TTC549 (cell line): ENCODE measurements at regions not wholly inside any gene's neighbourhood (a gene's known extent, or its start where the extent isn't known, plus 50 kb on each side); places are given as distances from the start of the nearest gene placed in this dataset.

Experiments used
- FAIRE-seq: peaks from 2 replicates; lab custom pipeline; 2012; peaks lifted over from hg19 to GRCh38; lab: Jason Lieb, UNC

- FAIRE-seq: no peak
Measured at GRCh38 chr13:61810065-61810464, 394.4 kb upstream of the PCDH20 start.

- no peak for FAIRE-seq
Measured at GRCh38 chr13:61797397-61797796, 381.7 kb upstream of the PCDH20 start.

- no peak for FAIRE-seq
Measured at GRCh38 chr13:61795580-61795979, 379.9 kb upstream of the PCDH20 start.

- no peak for FAIRE-seq
Measured at GRCh38 chr13:61779456-61779855, 363.8 kb upstream of the PCDH20 start.

GRCh38 chr13:61778531-61778930, 362.9 kb upstream of the PCDH20 start:
- no peak for FAIRE-seq

GRCh38 chr13:61777899-61778298, 362.2 kb upstream of the PCDH20 start:
- FAIRE-seq: no peak

- FAIRE-seq: no peak
Measured at GRCh38 chr13:61777271-61777670, 361.6 kb upstream of the PCDH20 start.

GRCh38 chr13:61774903-61775302, 359.3 kb upstream of the PCDH20 start:
- no peak for FAIRE-seq

GRCh38 chr13:61770681-61771080, 355.0 kb upstream of the PCDH20 start:
- FAIRE-seq: no peak

- FAIRE-seq: no peak
Measured at GRCh38 chr13:61768175-61768574, 352.5 kb upstream of the PCDH20 start.

- no peak for FAIRE-seq
Measured at GRCh38 chr13:61766667-61767058, 351.0 kb upstream of the PCDH20 start.

- no peak for FAIRE-seq
Measured at GRCh38 chr13:61765940-61766666, 350.5 kb upstream of the PCDH20 start.

GRCh38 chr13:61765181-61765742, 349.6 kb upstream of the PCDH20 start:
- no peak for FAIRE-seq

- FAIRE-seq: no peak
Measured at GRCh38 chr13:61761690-61762089, 346.0 kb upstream of the PCDH20 start.

GRCh38 chr13:61760102-61760501, 344.5 kb upstream of the PCDH20 start:
- FAIRE-seq: no peak

GRCh38 chr13:61756031-61756430, 340.4 kb upstream of the PCDH20 start:
- no peak for FAIRE-seq

GRCh38 chr13:61751039-61751438, 335.4 kb upstream of the PCDH20 start:
- FAIRE-seq: no peak

GRCh38 chr13:61738236-61738750, 322.6 kb upstream of the PCDH20 start:
- no peak for FAIRE-seq

GRCh38 chr13:61734683-61735082, 319.0 kb upstream of the PCDH20 start:
- FAIRE-seq: no peak

- FAIRE-seq: no peak
Measured at GRCh38 chr13:61728471-61728870, 312.8 kb upstream of the PCDH20 start.

GRCh38 chr13:61727767-61728166, 312.1 kb upstream of the PCDH20 start:
- FAIRE-seq: no peak

GRCh38 chr13:61725806-61726205, 310.2 kb upstream of the PCDH20 start:
- FAIRE-seq: no peak

GRCh38 chr13:61722119-61722518, 306.5 kb upstream of the PCDH20 start:
- no peak for FAIRE-seq

GRCh38 chr13:61712621-61713020, 297.0 kb upstream of the PCDH20 start:
- FAIRE-seq: no peak
